C4-2B (cell line): ENCODE measurements at regions not wholly inside any gene's neighbourhood (a gene's known extent, or its start where the extent isn't known, plus 50 kb on each side); places are given as distances from the start of the nearest gene placed in this dataset.

ENCODE experiments used
- H3K27ac ChIP-seq: fragments of 450-650 bp; 2 replicates; pipeline ENCODE4 v1.5.1; 2017
- CTCF ChIP-seq: fragments of 450-650 bp; conservative IDR thresholded peaks from 2 replicates; pipeline ENCODE4 v1.5.1; 2017; ENCODE audit warnings: mild to moderate bottlenecking
- ZFX ChIP-seq: fragments of 450-650 bp; IDR thresholded peaks from 2 replicates; pipeline ENCODE4 v1.6.1; 2017

DNA sequence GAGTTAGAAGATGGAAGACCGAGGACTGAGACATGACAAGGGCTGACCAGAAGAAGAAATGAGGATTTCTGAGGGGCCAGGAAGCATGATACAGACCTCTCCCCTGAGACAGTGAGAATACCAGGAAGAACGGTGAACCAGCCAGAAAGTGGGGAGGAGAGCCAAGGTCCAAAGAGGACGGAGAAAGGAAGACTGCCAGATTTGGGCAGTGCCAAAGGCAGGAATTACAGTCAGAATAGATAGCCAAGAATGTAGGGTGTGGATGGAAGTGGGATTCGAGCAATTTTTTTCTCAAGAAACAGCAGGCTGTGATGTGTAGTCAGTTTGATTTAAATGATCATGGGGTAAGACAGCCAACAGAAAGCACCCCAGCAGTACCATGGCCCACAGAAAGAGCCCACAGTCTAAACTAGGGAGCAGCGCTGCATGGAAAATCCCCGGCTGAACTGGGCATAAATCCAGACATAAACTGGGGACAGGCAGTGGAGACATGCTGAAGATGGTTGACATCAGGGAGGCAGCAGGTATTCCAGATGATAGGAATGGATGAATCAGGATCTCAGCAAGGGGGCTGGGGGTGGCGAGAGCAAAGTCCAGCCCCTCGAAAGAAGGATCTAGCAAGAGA is 67.3 kb upstream of the BARX2 start:
- H3K27ac ChIP-seq, result no peak overlapping the region
- no peak for TF ChIP-seq CTCF
- no peak for TF ChIP-seq ZFX

- H3K27ac ChIP-seq, result no peak overlapping the region
- TF ChIP-seq CTCF, result no peak
- no peak for TF ChIP-seq ZFX
These were observed 68.5 kb upstream of the BARX2 start for GRCh38 chr11:129307162-129307561.

- no peak overlapping the region for H3K27ac ChIP-seq
- TF ChIP-seq CTCF (no peak), ZFX (no peak)
These were observed 73.1 kb upstream of the BARX2 start for GRCh38 chr11:129302386-129303101.

- H3K27ac ChIP-seq, result no peak overlapping the region
- TF ChIP-seq ZFX, result no peak
- TF ChIP-seq CTCF, result no peak
These were observed 75.5 kb upstream of the BARX2 start for GRCh38 chr11:129300099-129300498.

DNA sequence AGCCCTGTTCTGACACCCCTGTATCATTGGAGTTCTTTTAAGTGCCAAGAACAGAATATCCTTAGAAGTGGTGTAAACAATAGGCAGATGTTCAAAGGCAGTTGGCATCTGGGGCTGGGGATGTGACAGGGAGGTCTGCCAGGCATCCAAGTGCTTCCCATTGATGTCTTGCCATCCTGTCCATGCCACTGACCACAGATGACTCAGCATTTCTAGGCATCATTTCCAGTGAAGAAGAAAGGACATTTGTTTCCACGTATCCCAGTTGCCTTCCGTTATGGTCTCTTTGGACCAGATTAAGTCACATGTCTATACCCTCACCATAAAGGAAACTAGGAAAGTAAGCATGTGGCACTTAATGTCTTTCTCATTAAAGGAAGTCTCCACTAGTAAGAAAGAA is 76.7 kb upstream of the BARX2 start:
- no peak overlapping the region for H3K27ac ChIP-seq
- TF ChIP-seq ZFX (no peak), CTCF (no peak)

GRCh38 chr11:129295746-129296145 is 79.9 kb upstream of the BARX2 start:
- TF ChIP-seq CTCF, result no peak
- no peak for TF ChIP-seq ZFX
- H3K27ac ChIP-seq, result no peak overlapping the region

- no peak for TF ChIP-seq CTCF
- no peak for TF ChIP-seq ZFX
- no peak overlapping the region for H3K27ac ChIP-seq
These were observed 82.9 kb upstream of the BARX2 start for GRCh38 chr11:129292771-129293170.
